BLaER1 (cell line): ENCODE measurements at regions not wholly inside any gene's neighbourhood (a gene's known extent, or its start where the extent isn't known, plus 50 kb on each side); places are given as distances from the start of the nearest gene placed in this dataset.
A peak's percentile ranks its signal among the peaks of the same experiment; 100 is the strongest.
"Not testable (repeated sequence)": the region's sequence is repeated elsewhere in the genome, so short reads cannot be mapped to it uniquely, and the experiment has no call there.

Source experiments
- H3K27ac ChIP-seq: shearing (Covaris generic); formaldehyde crosslinking; 2 replicates; pipeline ENCODE4 v1.8.1; 2022
- H3K27me3 ChIP-seq: shearing (Covaris generic); formaldehyde crosslinking; 2 replicates; pipeline ENCODE4 v1.8.1; 2022
- H3K36me3 ChIP-seq: shearing (Covaris generic); formaldehyde crosslinking; 2 replicates; pipeline ENCODE4 v1.8.1; 2022
- H3K4me1 ChIP-seq: shearing (Covaris generic); formaldehyde crosslinking; 2 replicates; pipeline ENCODE4 v1.8.1; 2022
- H3K4me2 ChIP-seq: shearing (Covaris generic); formaldehyde crosslinking; 2 replicates; pipeline ENCODE4 v1.8.1; 2022
- H3K4me3 ChIP-seq: shearing (Covaris generic); formaldehyde crosslinking; 2 replicates; pipeline ENCODE4 v1.8.1; 2022
- H3K9ac ChIP-seq: shearing (Covaris generic); formaldehyde crosslinking; 2 replicates; pipeline ENCODE4 v1.8.1; 2022
- H3K9me3 ChIP-seq: shearing (Covaris generic); formaldehyde crosslinking; 2 replicates; pipeline ENCODE4 v1.8.1; 2022
- H4K20me1 ChIP-seq: shearing (Covaris generic); formaldehyde crosslinking; 2 replicates; pipeline ENCODE4 v1.8.1; 2022
- Cebpa-rat ChIP-seq: shearing (Covaris generic); IDR thresholded peaks from 2 replicates; pipeline ENCODE4 v1.8.1; 2022

GRCh38 chr6:27825025-27825793 is 87.0 kb downstream of the OR2B2 start:
- Histone ChIP-seq H3K27ac (peak overlapping the region; percentile 94), H3K9me3 (peaks cover 7% of the 10 kb centered on the region), H3K9ac (peak overlapping the region; percentile 93), H3K4me2 (peak overlapping the region; percentile 83), H3K4me1 (peaks cover 25% of the 10 kb centered on the region), H3K36me3 (peaks cover 6% of the 10 kb centered on the region; the same call in 1 of the 2 replicates), H3K27me3 (no peaks in the 10 kb centered on the region), H3K4me3 (peak overlapping the region; percentile 78), H4K20me1 (peaks cover 11% of the 10 kb centered on the region; the same call in 1 of the 2 replicates)
- TF ChIP-seq Cebpa-rat, result no peak

- Histone ChIP-seq H3K9ac (peak overlapping the region; percentile 93), H4K20me1 (peaks cover 11% of the 10 kb centered on the region; the same call in 1 of the 2 replicates), H3K4me1 (peaks cover 25% of the 10 kb centered on the region), H3K27ac (peak overlapping the region; percentile 94), H3K4me2 (peak overlapping the region; percentile 83), H3K4me3 (peak overlapping the region; percentile 78)
- H3K9me3 ChIP-seq, H3K36me3 ChIP-seq, H3K27me3 ChIP-seq: not testable (repeated sequence)
Measured at GRCh38 chr6:27824211-27825024, 87.8 kb downstream of the OR2B2 start.

GRCh38 chr6:27823714-27824210 is 88.4 kb downstream of the OR2B2 start:
- Histone ChIP-seq H3K4me1 (peaks cover 20% of the 10 kb centered on the region), H3K4me2 (peak overlapping the region; percentile 68), H3K27ac (peak overlapping the region; percentile 95), H4K20me1 (peaks cover 11% of the 10 kb centered on the region; the same call in 1 of the 2 replicates), H3K9ac (peak overlapping the region; percentile 82), H3K4me3 (peak overlapping the region; percentile 78)
- H3K9me3 ChIP-seq, H3K36me3 ChIP-seq, H3K27me3 ChIP-seq: not testable (repeated sequence)

GRCh38 chr6:27816906-27817305 is 95.3 kb downstream of the OR2B2 start:
- Histone ChIP-seq H4K20me1 (no peaks in the 10 kb centered on the region), H3K4me2 (no peak overlapping the region), H3K9me3 (no peaks in the 10 kb centered on the region), H3K27ac (peak overlapping the region; percentile 93), H3K4me1 (peaks cover 47% of the 10 kb centered on the region), H3K4me3 (no peak overlapping the region), H3K9ac (peak overlapping the region; percentile 8; the same call in 1 of the 2 replicates), H3K27me3 (no peaks in the 10 kb centered on the region), H3K36me3 (no peaks in the 10 kb centered on the region)
- TF ChIP-seq Cebpa-rat, result no peak

- no peak for TF ChIP-seq Cebpa-rat
- Histone ChIP-seq H3K27me3 (no peaks in the 10 kb centered on the region), H3K27ac (peak overlapping the region; percentile 93), H3K36me3 (no peaks in the 10 kb centered on the region), H3K4me2 (peak overlapping the region; percentile 84), H4K20me1 (0 out of 2 replicates have a peak, but pooled peaks cover 4% of the 10 kb centered on the region), H3K9me3 (no peaks in the 10 kb centered on the region), H3K9ac (peak overlapping the region; percentile 90), H3K4me1 (peaks cover 49% of the 10 kb centered on the region), H3K4me3 (peak overlapping the region; percentile 68)
Measured at GRCh38 chr6:27814665-27815424, 97.4 kb downstream of the OR2B2 start.

- H3K27ac ChIP-seq, result peak overlapping the region; percentile 89
- peak overlapping the region; percentile 68 for H3K4me3 ChIP-seq
- peaks cover 49% of the 10 kb centered on the region for H3K4me1 ChIP-seq
- not testable (repeated sequence) for H4K20me1 ChIP-seq, H3K9me3 ChIP-seq, H3K27me3 ChIP-seq, H3K36me3 ChIP-seq
- H3K4me2 ChIP-seq, result peak overlapping the region; percentile 84
- H3K9ac ChIP-seq, result peak overlapping the region; percentile 90
Measured at GRCh38 chr6:27814415-27814664, 97.9 kb downstream of the OR2B2 start.

GRCh38 chr6:27812805-27813492 is 99.2 kb downstream of the OR2B2 start:
- 0 out of 2 replicates have a peak, but pooled peaks cover 4% of the 10 kb centered on the region for H4K20me1 ChIP-seq
- H3K9me3 ChIP-seq, result no peaks in the 10 kb centered on the region
- no peak overlapping the region; the same call in 1 of the 2 replicates for H3K4me3 ChIP-seq
- H3K27ac ChIP-seq, result peak overlapping the region; percentile 89
- H3K4me2 ChIP-seq, result peak overlapping the region; percentile 84
- H3K4me1 ChIP-seq, result peaks cover 53% of the 10 kb centered on the region
- H3K36me3 ChIP-seq, result no peaks in the 10 kb centered on the region
- TF ChIP-seq Cebpa-rat, result no peak
- no peaks in the 10 kb centered on the region for H3K27me3 ChIP-seq
- peak overlapping the region; percentile 96; the same call in 1 of the 2 replicates for H3K9ac ChIP-seq

GRCh38 chr6:27812078-27812804 is 100.0 kb downstream of the OR2B2 start:
- no peaks in the 10 kb centered on the region for H3K36me3 ChIP-seq
- H3K4me2 ChIP-seq, result peak overlapping the region; percentile 84
- peak overlapping the region; percentile 96 for H3K9ac ChIP-seq
- H3K9me3 ChIP-seq, result no peaks in the 10 kb centered on the region
- H3K27ac ChIP-seq, result peak overlapping the region; percentile 89
- peak overlapping the region; percentile 27; the same call in 1 of the 2 replicates for H3K4me3 ChIP-seq
- H3K27me3 ChIP-seq, result no peaks in the 10 kb centered on the region
- H4K20me1 ChIP-seq, result 0 out of 2 replicates have a peak, but pooled peaks cover 4% of the 10 kb centered on the region
- TF ChIP-seq Cebpa-rat, result no peak
- H3K4me1 ChIP-seq, result peaks cover 53% of the 10 kb centered on the region

GRCh38 chr6:27811451-27811772 is 100.8 kb downstream of the OR2B2 start:
- no peak for TF ChIP-seq Cebpa-rat
- Histone ChIP-seq H3K36me3 (no peaks in the 10 kb centered on the region), H4K20me1 (0 out of 2 replicates have a peak, but pooled peaks cover 4% of the 10 kb centered on the region), H3K4me2 (peak overlapping the region; percentile 84), H3K27me3 (no peaks in the 10 kb centered on the region), H3K4me3 (peak overlapping the region; percentile 76), H3K4me1 (peaks cover 58% of the 10 kb centered on the region), H3K9me3 (no peaks in the 10 kb centered on the region), H3K27ac (peak overlapping the region; percentile 89), H3K9ac (peak overlapping the region; percentile 96)
